ENCODE measurements at regions not wholly inside any gene's neighbourhood (a gene's known extent, or its start where the extent isn't known, plus 50 kb on each side); places are given as distances from the start of the nearest gene placed in this dataset.

DNA sequence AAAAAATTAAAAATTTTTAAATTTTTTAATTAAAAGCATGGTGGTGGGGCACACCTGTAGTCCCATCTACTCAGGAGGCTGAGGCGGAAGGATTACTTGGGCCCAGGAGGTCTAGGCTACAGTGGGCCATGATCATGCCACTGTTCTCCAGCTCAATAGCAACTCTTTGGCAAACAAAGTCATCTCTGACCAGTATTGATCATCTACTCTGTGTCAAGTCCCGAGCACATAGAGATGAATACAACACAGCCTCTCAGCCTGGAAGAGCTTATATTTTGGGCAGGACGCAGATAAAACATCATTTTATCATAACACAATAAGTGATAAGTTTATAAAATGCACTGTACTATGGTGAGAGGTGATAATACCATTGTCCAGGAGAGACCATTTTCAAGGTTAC, 281.6 kb upstream of the GADL1 start:
- no peak for DNase-seq
- Histone ChIP-seq H3K4me3 (no peak overlapping the region), H3K9me3 (no peaks in the 10 kb centered on the region), H3K36me3 (no peaks in the 10 kb centered on the region), H3K4me1 (ENCODE audit: insufficient read depth) (no peaks in the 10 kb centered on the region), H3K27ac (no peak overlapping the region), H3K27me3 (no peaks in the 10 kb centered on the region)
- TF ChIP-seq POLR2A (IDR thresholded peaks at IDR 0.05): no peak
- TF ChIP-seq, protein P1, sequence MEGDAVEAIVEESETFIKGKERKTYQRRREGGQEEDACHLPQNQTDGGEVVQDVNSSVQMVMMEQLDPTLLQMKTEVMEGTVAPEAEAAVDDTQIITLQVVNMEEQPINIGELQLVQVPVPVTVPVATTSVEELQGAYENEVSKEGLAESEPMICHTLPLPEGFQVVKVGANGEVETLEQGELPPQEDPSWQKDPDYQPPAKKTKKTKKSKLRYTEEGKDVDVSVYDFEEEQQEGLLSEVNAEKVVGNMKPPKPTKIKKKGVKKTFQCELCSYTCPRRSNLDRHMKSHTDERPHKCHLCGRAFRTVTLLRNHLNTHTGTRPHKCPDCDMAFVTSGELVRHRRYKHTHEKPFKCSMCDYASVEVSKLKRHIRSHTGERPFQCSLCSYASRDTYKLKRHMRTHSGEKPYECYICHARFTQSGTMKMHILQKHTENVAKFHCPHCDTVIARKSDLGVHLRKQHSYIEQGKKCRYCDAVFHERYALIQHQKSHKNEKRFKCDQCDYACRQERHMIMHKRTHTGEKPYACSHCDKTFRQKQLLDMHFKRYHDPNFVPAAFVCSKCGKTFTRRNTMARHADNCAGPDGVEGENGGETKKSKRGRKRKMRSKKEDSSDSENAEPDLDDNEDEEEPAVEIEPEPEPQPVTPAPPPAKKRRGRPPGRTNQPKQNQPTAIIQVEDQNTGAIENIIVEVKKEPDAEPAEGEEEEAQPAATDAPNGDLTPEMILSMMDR (IDR thresholded peaks at IDR 0.05): no peak
- no peak for TF ChIP-seq EP300 (IDR thresholded peaks at IDR 0.05)
- WGBS, 3 donors: 87 to 94% (median 91%) methylated on average over 3 of the region's 3 CpGs
- intact Hi-C loops (cut with DNase I): no loop called here

- no peak for DNase-seq
These were observed 284.0 kb upstream of the GADL1 start for GRCh38 chr3:31178467-31178866.

DNA sequence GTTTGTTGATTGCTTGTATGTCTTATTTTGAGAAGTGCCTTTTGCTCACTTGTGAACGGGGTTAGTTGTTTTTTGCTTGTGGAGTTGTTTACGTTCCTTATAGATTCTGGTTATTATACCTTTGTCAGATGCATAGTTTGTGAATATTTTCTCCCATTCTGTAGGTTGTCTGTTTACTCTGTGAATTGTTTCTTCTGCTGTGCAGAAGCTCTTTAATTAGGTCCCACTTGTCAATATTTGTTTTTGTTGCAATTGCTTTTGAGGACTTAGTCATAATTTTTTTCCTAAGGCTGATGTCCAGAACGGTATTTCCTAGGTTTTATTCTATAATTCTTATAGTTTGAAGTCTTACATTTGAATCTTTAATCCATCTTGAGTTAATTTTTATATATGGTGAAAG, 285.3 kb upstream of the GADL1 start:
- 92 to 98% (median 94%) methylated on average over 3 of the region's 3 CpGs for WGBS, 3 donors
- Histone ChIP-seq H3K4me3 (no peak overlapping the region), H3K36me3 (no peaks in the 10 kb centered on the region), H3K27ac (no peak overlapping the region), H3K9me3 (no peaks in the 10 kb centered on the region), H3K27me3 (no peaks in the 10 kb centered on the region), H3K4me1 (ENCODE audit: insufficient read depth) (no peaks in the 10 kb centered on the region)
- intact Hi-C loops (cut with DNase I): no loop called here
- no peak for DNase-seq
- no peak for TF ChIP-seq EP300 (IDR thresholded peaks at IDR 0.05)
- TF ChIP-seq, protein P1 (IDR thresholded peaks at IDR 0.05): no peak

More at GRCh38 chr3:31178467-31178866, 284.0 kb upstream of the GADL1 start:
- intact Hi-C loops (cut with DNase I): no loop called here
- no peaks in the 10 kb centered on the region for H3K4me1 ChIP-seq (ENCODE audit: insufficient read depth)
- no peaks in the 10 kb centered on the region for H3K27me3 ChIP-seq
- no peaks in the 10 kb centered on the region for H3K36me3 ChIP-seq
- no peak overlapping the region for H3K4me3 ChIP-seq
- H3K9me3 ChIP-seq: no peaks in the 10 kb centered on the region
- TF ChIP-seq, protein P1 (IDR thresholded peaks at IDR 0.05): no peak
- no peak overlapping the region for H3K27ac ChIP-seq
- 59 to 66% (median 62%) methylated on average over 4 of the region's 4 CpGs for WGBS, 3 donors

DNA sequence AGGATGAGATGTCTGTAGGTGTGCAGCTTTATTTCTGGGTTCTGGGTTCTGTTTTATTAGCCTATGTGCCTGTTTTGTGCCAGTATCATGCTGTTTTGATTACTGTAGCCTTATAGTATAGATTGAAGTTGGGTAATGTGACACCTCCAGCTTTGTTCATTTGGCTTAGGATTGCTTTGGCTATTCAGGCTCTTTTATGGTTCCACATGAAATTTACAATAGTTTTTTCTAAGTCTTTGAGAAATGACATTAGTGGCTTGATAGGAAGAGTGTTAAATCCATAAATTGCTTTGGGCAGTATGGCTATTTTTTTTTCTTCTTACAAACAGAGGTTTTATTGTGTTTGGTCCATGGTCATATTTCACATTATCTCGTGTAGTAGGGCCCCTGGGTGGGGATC, 285.8 kb upstream of the GADL1 start:
- TF ChIP-seq, protein P1 (IDR thresholded peaks at IDR 0.05): no peak
- TF ChIP-seq POLR2A (IDR thresholded peaks at IDR 0.05) (no peak), EP300 (IDR thresholded peaks at IDR 0.05) (no peak)
- WGBS, 3 donors: 57 to 79% (median 68%) methylated on average over 1 of the region's 1 CpG

GRCh38 chr3:31181661-31182060, 287.2 kb upstream of the GADL1 start:
- H3K36me3 ChIP-seq: no peaks in the 10 kb centered on the region
- TF ChIP-seq EP300 (IDR thresholded peaks at IDR 0.05): no peak
- TF ChIP-seq, protein P1 (IDR thresholded peaks at IDR 0.05): no peak
- TF ChIP-seq POLR2A (IDR thresholded peaks at IDR 0.05): no peak
- no peaks in the 10 kb centered on the region for H3K4me1 ChIP-seq (ENCODE audit: insufficient read depth)
- H3K27ac ChIP-seq: no peak overlapping the region
- intact Hi-C loops (cut with DNase I): no loop called here
- 92 to 94% (median 92%) methylated on average over 16 of the region's 16 CpGs for WGBS, 3 donors
- H3K4me3 ChIP-seq: no peak overlapping the region
- no peaks in the 10 kb centered on the region for H3K27me3 ChIP-seq
- DNase-seq: no peak
- H3K9me3 ChIP-seq: no peaks in the 10 kb centered on the region

More for the DNA sequence above, 285.8 kb upstream of the GADL1 start:
- H3K4me3 ChIP-seq: no peak overlapping the region
- H3K36me3 ChIP-seq: no peaks in the 10 kb centered on the region
- no peaks in the 10 kb centered on the region for H3K9me3 ChIP-seq
- H3K4me1 ChIP-seq (ENCODE audit: insufficient read depth): no peaks in the 10 kb centered on the region
- no peak for DNase-seq
- intact Hi-C loops (cut with DNase I): no loop called here
- H3K27me3 ChIP-seq: no peaks in the 10 kb centered on the region
- no peak overlapping the region for H3K27ac ChIP-seq
